HG03095 (cell line): ENCODE measurements at regions not wholly inside any gene's neighbourhood (a gene's known extent, or its start where the extent isn't known, plus 50 kb on each side); places are given as distances from the start of the nearest gene placed in this dataset.
"Not testable (repeated sequence)": the region's sequence is repeated elsewhere in the genome, so short reads cannot be mapped to it uniquely, and the experiment has no call there.

Experiments used
- ATAC-seq: cut with Tn5 transposase; IDR thresholded peaks from one replicate; pipeline ENCODE4 v1.9.1; 2021; ENCODE audit warnings: moderate library complexity; ENCODE audit not compliant: unreplicated experiment

DNA sequence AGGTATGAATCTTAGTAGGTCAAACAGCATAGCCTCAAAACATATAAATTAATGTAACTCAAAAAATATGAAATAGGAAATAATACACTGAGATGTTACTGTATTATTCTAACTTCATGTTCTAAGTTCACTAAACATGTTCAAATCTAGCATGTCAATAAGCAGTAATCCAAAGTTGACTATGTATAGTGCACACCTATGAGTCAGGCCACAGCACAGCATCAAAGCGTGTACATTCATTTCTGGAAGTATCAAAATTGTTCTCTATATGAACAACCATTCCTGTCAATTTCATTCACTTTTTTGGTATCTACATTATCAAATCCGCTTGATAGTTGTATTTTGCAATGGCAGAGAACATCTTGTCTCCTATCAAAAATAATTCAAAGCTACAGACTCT lies 418.9 kb upstream of the POM121L12 start:
- no peak for ATAC-seq

DNA sequence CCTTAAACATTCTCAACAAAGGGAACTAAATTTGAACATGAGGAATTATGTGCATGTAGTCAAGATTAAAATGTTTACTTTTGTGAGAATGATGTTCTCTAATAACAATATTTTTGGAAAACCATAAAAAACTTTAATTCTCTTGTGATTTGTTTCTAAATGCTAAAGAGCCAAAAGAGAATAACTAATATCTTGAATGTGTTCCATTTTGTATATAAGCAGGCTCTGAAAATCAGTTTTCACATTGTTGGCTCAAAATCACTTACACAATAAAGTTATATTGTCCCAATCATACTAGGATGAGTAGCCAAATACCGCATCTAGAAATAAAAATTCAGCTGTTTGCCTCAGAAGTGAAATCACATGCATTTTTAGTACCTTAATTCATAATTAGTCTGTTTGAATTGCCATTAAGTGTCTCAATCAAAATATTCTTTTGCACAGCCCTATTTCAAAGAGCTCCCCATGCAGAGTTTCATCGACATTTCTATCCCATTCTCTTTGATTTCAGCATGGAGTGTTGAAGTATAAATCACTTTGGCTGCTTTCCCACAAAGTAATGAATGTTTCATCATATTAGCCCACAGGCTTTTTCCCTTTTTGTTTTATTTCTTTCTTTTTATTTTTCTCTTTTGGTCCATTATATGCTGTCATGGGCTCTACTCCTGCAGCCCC lies 420.3 kb upstream of the POM121L12 start:
- ATAC-seq, result no peak

DNA sequence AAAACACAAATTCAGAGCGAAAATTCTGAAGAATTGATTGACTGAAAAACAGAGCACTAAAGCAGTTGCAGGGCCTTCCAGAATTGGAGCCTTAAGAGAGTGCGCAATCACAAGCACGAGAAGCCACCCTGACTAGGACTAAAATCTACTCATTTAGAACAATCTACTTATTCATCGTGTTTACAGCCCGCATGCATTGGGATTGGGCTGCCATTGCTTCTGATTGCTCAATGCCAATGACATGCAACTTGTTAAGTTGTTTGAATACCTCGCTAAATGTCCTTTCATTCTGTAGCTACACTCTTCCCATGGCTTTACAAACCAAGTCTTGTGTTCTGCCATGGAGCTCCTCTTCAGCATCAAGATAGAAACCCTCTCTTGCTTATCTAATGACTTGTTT lies 425.9 kb upstream of the POM121L12 start:
- ATAC-seq, result no peak

DNA sequence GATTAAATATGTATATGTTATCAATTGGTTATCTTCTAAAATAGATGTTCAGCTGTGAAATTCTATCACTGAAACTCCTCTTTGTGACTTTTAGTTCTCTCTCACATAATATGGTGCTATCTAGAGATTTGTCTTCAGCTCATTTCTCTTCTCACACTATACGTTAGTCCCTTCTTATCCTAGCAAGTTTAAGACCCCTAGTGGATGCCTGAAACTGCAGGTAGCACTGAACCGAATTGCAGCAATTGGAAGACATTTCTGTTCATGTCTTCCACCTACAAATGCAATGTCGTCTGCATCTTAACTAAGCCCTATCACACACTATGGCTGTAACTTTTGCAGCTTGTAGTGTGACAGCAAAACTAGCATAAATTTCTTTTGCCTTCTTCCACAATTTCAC lies 442.7 kb upstream of the POM121L12 start:
- ATAC-seq, result no peak

DNA sequence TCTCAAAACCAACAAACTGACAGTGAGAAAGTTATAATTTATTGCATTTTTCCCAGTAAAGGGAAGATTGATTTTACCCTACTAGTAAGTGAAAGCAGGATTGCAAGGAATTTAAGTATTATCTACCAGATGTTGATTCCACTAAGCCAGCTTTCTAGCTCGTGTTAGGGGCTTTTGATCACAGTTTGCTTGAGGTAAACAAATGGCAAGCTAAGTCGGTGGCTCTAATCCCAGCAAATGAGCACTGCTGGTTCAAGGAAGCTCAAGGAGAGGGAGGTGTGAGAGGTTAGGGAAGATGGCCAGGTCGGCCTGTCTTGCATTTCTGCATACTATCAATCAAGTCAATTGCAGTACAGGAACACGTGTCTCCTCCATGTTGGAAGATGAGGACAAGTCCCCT lies 448.7 kb upstream of the POM121L12 start:
- no peak for ATAC-seq

DNA sequence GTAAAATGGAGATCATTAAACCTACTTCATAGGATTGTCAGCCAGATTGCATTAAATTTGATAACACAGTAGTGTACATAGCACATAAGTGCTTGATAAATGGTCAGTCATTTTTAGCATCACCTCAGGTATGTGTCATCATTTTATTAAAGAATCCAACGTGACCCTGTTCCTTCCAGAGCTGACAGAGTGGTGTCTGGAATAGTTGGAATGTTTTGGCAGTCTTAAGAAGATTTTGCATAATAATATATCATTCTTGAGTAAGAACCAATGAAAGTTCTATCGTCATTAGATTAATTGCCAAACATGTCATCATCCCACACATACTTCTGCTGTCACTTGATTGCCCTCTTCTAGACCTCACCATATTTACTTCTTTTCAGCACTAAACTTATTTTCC lies 451.4 kb upstream of the POM121L12 start:
- ATAC-seq, result no peak

DNA sequence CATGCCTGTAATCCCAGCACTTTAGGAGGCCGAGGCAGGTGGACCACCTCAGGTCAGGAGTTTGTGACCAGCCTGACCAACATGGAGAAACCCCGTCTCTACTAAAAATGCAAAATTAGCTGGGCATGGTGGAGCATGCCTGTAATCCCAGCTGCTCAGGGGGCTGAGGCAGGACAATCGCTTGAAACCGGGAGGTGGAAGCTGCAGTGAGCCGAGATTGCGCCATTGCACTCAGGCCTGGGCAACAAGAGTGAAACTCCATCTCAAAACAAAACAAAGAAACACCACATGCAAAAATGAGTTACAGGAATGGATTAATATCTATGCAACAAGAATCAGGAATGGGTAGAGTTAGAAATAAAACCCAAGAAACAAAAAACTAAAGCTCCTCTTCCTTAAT lies 462.3 kb upstream of the POM121L12 start:
- not testable (repeated sequence) for ATAC-seq

DNA sequence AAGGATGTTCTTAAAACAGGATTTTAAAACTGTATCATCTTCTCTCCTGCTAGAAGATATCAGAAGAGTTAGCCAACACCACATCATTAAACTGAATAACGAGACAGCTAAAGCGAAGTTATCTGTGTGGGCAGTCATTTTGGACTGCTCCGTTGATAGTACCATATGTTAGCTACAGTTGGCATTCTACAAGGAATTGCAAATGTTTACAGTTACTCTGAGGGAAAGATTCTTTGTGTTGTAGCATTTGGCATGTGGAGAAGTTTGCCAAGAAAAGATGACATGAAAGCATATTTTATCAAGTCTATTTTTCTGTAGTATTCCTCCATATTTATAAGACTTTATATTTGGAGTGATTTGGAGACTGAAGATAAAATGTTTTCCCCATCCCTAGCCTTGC lies 464.4 kb upstream of the POM121L12 start:
- no peak for ATAC-seq

DNA sequence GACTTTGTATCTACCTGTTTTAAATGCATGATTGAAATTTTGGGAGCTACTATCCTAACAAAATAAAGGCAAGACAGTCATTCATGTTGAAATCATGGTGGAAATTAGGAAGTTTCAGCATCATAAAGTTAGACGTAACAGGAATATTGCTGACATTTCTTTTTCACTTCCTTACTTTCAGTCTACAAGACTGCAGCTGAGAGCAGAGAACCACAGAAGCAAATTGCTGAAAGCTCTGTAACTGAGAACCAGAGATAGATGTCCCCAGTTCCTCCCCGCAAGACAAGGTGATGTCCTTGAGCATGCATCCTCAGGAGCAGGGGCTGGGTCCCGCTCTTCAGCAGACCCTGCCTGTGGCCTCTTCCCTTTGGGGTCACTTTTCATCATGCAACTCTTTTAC lies 466.3 kb upstream of the POM121L12 start:
- ATAC-seq, result no peak

DNA sequence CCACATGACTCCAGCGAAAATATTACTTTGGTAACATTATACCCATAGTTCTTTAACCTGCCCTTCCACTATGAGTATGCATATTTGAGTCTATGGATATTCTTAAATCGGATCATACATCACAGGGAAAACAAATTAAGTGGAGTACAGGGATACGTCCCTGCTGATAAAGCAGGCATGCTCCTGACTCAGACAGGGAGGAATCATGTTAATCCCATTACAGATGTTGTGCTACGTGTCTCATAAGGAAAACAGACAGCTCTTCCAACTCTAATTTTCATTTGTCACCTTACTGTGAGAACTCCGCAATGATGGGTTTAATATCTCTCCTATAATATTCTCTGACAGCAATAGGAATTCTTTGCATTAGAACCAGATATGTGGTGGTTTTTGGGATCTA lies 469.5 kb upstream of the POM121L12 start:
- ATAC-seq, result no peak

DNA sequence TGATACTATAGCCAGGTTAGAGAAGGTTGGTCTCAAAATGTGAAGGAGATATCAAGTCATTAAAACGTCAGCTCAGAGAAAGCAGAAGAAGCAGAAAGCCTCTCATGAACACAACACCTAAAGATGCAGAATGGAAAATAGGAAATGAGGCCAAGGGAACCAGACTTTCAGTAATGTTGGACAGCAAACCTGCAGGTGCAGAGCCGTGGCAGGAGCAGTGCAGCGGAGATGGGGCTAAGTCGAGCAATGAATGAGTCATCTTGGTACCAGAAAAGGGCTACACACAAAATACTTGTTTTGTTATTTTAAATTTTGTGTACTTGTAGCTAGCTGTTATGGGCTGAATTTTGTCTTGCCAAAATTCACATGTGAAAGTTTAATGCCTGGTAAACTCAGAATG lies 479.6 kb upstream of the POM121L12 start:
- no peak for ATAC-seq

DNA sequence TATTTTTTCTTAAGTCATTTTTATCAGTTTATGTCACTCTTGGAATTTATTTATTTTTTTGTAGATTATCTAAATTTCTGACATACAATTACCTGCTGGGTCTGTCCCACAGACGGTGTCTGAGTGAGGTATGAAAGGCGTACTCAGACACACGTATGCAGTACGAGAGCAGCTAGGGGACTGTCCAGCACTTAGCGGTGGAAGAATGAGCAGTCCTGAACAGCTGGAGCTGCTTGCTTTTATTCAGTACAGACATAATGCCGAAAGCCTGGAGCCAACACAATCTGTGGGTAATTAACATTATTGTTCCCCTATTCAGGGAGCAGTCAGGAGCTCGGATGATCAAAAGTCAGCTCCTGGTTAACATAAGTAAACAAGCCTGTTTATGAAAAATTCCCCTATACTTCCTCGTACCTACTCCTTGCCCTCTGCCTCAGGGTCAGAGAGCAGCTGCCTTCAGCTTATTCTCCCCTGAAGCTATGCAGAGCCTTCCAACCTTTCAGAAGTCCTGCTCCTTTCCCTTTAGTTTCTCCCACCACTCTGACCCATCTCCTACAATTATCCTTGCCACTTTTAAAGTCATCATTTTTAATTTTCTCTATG lies 488.0 kb upstream of the POM121L12 start:
- ATAC-seq, result no peak

DNA sequence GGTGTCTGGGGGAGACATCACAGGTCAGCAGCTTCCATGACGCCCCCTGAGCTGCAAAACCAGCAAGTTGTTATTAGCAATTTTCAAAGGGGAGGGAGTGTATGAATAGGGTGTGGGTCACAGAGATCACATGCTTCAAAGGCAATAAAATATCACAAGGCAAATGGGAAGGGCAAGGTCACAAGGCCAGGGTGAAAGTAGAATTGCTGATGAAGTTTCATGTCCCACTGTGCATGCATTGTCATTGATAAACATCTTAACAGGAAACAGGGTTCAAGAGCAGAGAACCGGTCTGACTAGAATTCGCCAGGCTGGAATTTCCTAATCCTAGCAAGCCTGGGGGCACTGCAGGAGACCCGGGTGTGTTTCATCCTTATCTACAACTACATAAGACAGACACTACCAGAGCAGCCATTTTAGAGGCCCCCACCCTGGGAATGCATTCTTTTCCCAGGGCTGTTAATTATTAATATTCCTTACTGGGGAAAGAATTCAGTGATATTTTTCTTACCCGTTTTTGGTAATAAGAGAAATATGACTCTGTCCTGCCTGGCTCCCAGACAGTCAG lies 494.2 kb upstream of the POM121L12 start:
- not testable (repeated sequence) for ATAC-seq

DNA sequence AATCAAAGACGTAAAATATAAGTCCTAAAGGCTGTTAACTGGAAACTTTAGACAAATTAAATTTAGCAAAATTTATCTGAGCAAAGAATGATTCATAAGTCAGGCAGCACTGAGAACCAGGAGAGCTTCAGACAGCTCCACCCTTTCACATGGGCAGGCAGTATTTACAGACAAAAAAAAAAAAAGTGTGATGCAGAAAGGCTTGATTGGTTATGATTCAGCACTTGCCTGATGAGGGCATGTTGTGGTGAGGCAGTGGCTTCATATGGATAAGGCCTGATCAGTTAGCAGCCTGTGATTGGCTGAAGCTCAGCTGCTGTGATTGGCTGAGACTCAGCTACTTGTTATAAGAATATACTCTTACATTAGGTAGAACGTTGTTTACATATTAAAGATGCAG lies 495.4 kb upstream of the POM121L12 start:
- ATAC-seq, result no peak

DNA sequence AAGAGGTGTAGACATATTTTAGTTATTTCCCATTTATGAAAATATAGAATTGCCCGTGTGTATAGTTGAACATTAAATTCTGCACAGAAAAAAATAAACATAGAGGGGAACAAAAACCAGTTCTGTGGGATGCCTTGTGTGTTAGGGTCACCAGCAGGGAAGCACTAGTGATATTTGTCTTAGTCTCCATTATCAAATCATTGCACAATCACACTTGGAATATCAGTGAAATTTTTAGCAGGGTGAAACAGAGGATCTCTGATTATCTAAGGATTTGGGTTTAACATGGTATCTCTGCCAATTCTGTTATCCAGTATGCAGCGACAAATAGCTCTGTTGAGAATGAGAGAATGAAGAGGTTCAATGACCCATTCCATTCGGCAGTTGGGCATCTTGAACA lies 496.0 kb upstream of the POM121L12 start:
- no peak for ATAC-seq

DNA sequence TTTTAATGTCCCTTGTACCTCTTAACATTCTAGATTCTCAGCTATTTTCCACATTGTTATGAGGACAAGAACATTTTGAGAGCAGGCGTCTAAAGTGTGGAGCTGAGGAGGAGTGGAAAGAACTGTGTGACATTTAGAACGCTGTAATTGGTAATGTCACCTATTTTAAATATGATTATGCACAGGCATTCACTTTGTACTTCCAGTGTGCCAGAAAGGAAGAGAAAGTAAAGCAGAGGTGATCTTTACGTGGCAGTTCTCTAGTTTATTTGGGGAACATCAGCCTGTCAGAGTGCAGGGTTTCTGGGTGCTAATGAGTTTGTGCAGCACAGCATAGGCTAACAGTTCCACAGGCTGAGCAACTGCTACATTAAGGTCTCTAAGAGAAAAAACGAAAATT lies 498.4 kb upstream of the POM121L12 start:
- no peak for ATAC-seq

DNA sequence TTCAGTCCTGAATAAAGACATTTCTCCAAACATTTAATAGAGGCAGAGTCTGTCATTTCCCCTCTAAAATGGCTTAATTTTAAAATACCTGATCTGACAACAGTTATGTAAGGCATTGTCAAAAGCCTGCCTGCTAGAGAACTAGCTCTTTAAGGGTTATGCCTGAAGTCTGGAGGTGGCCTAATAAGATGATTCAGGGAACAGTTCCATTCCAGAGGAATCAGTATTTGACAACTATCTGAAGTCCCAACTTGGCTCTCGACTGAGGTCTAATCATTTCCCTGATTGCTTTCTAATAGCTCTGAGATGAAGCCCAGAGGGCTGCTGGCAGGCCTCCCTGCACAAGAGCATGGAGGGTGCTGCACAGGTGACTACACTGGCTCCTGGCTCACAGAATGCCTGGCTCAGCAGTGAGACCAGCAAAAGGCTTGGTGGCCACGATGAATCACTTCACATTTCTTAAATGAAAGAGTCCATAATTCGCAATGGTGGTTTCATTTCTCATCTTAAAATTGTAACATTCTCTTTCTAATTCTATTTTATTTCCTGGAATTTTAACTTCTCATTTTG lies 509.6 kb upstream of the POM121L12 start:
- ATAC-seq, result no peak

DNA sequence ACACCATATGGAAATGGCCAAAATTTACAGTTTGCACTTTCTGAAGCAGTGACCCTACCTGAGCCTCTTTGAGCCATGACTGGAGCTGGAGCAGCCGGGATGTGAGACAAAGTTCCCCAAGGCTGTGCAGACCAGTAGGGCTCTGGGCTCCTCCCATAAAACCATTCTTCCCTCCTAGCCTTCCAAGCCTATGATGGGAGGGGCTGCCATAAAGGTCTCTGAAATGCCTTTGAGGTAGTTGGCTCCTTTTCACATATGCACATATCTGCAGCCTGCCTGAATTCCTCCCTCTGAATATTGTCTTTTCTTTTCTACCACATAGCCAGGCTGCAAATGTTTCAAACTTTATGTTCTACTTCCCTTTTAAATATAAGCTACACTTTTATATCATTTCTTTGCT lies 516.6 kb upstream of the POM121L12 start:
- no peak for ATAC-seq

DNA sequence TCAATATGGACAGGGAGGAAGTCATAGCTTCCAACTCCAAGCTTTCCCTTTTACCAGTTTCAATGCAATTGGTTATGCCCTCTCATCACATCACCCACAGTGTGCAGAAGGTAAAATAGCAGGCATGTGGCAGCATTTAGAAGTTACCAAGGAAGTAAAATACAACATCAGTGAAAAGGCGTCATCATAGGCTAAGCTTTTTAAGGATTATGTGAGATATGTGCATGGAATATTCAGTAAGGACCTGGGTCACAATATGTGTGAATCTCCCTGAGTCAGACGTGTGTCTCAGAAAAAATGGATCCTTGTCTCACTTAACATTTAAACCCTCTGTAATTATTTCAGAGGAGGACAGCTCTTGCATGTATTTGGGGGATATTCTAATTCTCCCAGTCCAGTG lies 522.8 kb upstream of the POM121L12 start:
- ATAC-seq, result no peak

DNA sequence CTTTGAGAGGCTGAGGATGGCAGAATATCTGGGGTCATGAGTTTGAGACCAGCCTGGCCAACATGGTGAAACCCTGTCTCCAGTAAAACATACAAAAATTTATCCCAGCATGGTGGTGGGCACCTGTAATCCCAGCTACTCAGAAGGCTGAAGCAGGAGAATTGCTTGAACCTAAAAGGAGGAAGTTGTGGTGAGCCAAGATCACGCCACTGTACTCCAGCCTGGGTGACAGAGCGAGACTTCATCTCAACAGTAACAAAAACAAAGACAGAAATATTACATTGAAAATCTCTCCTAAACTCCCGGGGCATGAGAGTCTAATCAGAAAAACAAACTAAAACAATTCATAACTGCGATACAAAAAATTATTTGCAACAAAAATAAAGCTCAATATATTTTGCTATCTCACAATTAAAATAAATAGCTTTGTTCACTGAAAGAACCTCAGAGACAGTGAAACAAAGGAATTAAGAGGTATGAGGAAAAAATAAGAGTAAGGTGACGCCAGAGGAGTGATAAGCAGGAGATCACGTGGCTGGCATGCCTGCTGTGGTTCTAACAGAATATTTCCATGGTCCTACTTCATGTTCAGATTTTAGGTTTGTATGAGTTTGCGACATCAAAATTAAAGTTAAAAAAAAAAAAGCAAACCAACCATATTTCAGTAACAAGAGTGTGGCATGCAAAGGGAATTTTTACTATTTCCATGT lies 527.7 kb upstream of the POM121L12 start:
- ATAC-seq, result no peak

DNA sequence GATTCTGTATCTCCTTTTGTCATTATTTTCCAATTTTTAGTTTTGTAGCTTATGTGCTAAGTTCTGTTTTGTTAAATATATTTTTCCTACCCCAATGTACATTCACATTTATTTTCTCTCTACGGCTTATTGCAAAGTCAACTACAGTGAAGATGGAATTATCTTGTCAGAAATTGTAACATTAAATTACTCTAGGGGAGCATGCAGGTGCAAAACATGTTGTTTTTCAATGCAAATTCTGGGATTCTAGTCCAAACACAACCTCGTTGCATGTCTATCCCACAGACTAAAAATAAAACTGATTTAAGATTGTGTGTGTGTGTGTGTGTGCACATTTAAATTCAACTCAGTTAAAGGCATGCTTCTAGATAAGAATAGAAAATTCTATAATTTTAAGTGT lies 529.1 kb upstream of the POM121L12 start:
- ATAC-seq, result no peak

DNA sequence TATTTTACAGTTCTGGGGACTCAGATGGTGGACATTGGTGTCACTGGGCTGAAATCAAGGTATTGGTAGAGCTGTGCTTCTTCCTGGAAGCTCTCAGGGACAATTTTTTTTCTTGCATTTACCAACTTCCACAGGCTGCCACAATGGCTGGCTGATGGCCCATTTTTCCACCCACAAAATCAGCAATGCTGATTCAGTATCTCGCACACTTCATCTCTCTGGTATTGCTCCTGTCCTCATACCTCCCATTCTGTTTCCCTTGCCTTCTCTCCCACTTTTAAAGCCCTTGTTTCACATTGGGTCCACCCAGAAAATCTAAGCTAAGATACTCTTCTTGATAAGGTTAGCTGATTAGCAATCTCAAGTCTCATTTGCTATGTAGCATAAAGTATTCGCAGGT lies 530.9 kb upstream of the POM121L12 start:
- no peak for ATAC-seq
